ENCODE measurements at regions not wholly inside any gene's neighbourhood (a gene's known extent, or its start where the extent isn't known, plus 50 kb on each side); places are given as distances from the start of the nearest gene placed in this dataset.

GRCh38 chr2:129757915-129758783 is 221.3 kb upstream of the RAB6C start:
- DNase-seq (ENCODE audit: low read depth, low spot score) = peak; percentile 38

DNA sequence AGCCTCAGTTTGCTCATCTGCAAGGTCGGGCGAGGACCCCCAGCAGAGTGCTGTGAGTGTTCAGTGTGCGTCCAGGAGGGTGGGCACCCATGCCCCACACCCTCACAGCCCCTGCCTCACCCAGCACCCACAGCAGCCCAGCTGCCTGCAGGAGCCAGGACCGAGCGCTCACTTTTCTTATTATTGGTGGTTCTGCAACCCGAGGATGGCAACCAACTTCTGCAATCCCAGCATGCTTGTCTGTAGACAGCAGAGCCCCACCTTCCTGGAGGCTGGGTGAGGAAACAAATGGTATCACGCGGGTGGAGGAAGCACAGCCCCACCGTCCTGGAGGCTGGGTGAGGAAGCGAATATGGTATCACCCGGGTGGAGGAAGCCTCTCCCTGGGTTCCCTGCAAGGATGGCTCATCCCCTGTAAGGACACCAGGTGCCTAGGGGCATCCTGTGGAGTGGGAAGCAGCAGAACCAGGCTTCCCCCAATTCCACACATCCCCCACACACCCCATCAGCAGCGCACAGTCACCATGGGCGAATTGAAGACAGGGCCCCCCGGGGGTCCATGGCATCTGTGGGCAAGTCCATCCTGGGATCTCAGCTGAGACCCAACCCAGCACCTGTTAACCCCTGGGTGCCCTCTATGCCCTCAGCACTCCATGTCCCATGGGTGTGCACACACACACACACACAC is 220.5 kb upstream of the RAB6C start:
- DNase-seq (ENCODE audit: low read depth, low spot score) = no peak

- no peak for DNase-seq (ENCODE audit: low read depth, low spot score)
Observed at GRCh38 chr2:129759472-129760010, 219.9 kb upstream of the RAB6C start.

DNA sequence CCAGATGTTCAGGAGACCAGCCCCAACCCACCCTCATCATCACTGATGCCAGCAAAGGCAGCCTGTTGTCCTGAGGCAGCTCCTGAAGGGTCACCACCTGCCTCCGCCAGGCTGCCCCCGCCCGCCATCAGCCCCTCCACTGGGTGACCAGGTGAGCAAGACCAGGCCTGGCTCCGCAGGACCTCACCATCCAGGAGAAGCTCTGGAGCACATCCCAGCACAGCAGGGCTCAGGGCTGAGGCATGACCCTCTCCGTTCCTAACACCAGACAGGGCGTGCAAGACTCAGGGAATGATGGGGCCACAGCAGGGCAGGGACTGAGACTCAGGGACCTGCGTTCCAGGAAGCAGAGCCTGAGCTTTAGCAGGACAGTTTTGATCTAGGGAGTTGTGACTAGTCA is 218.8 kb upstream of the RAB6C start:
- DNase-seq (ENCODE audit: low read depth, low spot score) = no peak

GRCh38 chr2:129761569-129762021 is 217.9 kb upstream of the RAB6C start:
- no peak for DNase-seq (ENCODE audit: low read depth, low spot score)

- DNase-seq (ENCODE audit: low read depth, low spot score) = no peak
Observed at GRCh38 chr2:129762386-129763189, 216.9 kb upstream of the RAB6C start.

- no peak for DNase-seq (ENCODE audit: low read depth, low spot score)
Observed at GRCh38 chr2:129763190-129763846, 216.1 kb upstream of the RAB6C start.

GRCh38 chr2:129763966-129764365 is 215.5 kb upstream of the RAB6C start:
- DNase-seq (ENCODE audit: low read depth, low spot score) = no peak

GRCh38 chr2:129764376-129765325 is 214.8 kb upstream of the RAB6C start:
- no peak for DNase-seq (ENCODE audit: low read depth, low spot score)

DNA sequence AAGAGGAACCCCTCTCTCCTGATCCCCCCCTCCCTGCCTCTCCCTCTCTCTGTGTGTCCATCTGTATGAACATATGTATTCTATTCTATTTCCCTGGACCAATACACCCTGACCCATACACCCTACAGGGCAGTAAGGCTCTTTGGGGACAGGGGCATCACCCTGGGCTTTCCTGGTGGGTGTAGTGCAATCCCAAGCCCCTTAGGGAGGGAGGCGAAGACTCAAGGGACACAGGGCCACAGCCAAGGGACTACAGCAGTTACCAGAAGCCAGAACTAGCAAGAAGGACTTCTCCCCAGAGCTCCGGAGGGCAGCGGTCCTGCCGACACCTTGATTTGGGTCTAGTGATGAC is 214.2 kb upstream of the RAB6C start:
- DNase-seq (ENCODE audit: low read depth, low spot score) = no peak

GRCh38 chr2:129765678-129766351 is 213.7 kb upstream of the RAB6C start:
- DNase-seq (ENCODE audit: low read depth, low spot score) = no peak

- no peak for DNase-seq (ENCODE audit: low read depth, low spot score)
Observed at GRCh38 chr2:129766374-129766993, 213.0 kb upstream of the RAB6C start.

DNA sequence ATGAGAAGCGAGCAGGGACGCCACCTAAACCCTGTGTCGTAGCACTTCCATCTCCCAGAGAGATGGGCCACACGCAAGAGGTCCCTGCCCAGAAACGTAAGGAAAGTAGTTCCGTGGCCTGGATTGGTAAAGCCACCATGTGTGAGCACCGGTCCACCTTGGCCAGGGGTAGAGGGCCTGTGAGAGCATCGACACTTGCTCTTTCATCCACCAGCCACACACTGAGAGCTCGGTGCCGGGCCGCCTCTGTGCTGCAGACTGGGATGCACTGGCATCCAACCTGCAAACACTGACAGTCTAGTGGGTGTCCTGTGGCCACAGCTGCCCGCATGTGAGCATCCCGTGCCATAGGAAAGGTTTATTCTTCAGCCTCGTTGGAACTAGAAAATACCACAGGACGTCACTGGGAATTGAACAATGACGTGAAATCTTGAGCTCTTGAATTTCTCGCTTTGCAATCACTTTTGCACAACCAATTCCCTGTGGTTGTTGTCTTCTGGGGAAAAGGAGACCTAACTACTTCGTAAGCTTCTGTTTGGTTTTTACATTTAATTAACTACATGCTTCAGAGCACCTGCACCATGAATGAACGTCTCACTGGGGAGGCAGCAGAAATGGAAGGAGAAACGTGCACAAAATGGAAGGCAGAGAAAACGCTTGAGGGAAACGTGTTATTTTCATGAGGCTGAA is 212.0 kb upstream of the RAB6C start:
- DNase-seq (ENCODE audit: low read depth, low spot score) = no peak

- DNase-seq (ENCODE audit: low read depth, low spot score) = no peak
Observed at GRCh38 chr2:129768036-129768386, 211.5 kb upstream of the RAB6C start.

GRCh38 chr2:129768485-129769184 is 210.8 kb upstream of the RAB6C start:
- DNase-seq (ENCODE audit: low read depth, low spot score) = no peak

- DNase-seq (ENCODE audit: low read depth, low spot score) = no peak
Observed at GRCh38 chr2:129769185-129769991, 210.1 kb upstream of the RAB6C start.

Data from astrocyte of the hippocampus (primary cell).